ENCODE measurements at regions not wholly inside any gene's neighbourhood (a gene's known extent, or its start where the extent isn't known, plus 50 kb on each side); places are given as distances from the start of the nearest gene placed in this dataset.

- TF ChIP-seq CTCF (IDR thresholded peaks at IDR 0.05 in 4 of 5, conservative IDR thresholded peaks at IDR 0.05 in 1 of 5) (no peak), POLR2A (IDR thresholded peaks at IDR 0.05) (no peak)
These were observed 450.2 kb downstream of the PLCL1 start for GRCh38 chr2:198254536-198255090.

All from gastrocnemius medialis (tissue), 4 donors.